Inferior parietal cortex (tissue), 1 donor: ENCODE measurements at regions not wholly inside any gene's neighbourhood (a gene's known extent, or its start where the extent isn't known, plus 50 kb on each side); places are given as distances from the start of the nearest gene placed in this dataset.

Experiments
- DNase-seq: peaks from one replicate; pipeline ENCODE4 v3.0.0-alpha.2; 2016; ENCODE audit errors: extremely low spot score

DNA sequence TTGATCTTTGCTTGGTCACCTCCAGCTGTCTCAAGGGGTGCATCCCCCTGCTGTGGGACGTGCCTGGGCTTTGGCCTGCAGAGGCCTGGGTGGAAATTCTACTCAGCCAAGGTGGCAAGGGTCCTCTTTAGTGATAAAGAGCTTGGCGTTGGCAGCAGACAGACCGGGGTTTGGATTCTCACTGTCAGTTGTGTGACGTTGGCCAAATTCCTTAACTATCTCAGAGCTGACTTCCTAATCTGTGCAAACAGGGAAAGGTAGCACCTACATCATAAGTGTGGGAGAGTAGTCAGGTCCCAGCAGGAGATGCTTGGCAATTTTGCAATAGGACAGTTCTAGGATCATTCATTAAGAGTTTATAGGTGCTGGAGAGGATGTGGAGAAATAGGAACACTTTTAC lies 154.3 kb upstream of the GSC start:
- DNase-seq: no peak

DNA sequence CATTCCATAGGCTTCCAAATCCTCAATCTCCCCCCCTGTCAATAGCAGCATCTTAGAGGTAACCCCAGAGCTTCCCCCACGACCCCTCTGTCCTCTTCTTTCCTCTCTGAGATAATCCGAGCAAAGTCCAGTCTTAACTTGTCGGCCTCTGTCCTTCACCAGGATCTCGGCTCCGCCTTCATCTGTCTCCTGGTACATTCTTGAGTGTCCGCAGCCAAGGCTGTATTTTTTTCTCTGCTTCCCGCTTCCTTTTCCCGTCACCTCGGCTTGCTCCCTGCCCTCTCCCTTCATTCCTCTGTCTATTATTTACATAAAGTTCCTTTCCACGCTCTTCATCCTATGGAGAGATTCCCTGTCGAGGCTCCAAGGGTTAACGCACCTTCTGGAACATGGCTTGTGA lies 153.9 kb upstream of the GSC start:
- no peak for DNase-seq

DNA sequence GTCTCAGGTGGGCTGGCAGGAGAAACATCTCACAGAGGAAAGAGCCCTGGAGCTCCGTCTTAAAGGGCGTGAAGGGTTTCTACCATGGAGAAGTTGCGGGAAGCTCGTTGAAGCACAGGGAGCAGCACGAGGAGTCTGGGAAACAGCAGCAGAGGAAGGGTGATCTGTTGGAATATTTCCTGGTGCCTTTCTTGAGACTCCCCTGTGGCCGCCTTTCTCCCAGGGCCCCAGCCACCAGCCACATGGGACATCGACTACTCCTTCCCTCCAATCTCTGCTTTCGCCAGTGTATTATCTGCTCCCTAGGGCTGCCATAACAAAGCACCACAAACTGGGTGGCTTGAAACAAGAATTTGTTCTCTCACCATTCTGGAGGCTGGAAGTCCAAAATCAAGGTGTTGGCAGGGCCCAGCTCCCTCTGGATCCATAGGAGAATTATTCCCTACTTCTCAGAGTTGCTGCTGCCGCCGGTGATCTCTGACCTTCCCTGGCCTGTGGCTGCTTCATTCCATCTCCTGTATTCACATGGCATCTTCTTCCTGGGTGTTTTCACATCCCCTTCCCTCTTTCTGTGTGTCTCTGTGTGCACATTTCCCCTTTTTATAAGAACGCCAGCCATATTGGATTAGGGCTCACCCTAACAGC lies 152.8 kb upstream of the GSC start:
- DNase-seq: no peak

DNA sequence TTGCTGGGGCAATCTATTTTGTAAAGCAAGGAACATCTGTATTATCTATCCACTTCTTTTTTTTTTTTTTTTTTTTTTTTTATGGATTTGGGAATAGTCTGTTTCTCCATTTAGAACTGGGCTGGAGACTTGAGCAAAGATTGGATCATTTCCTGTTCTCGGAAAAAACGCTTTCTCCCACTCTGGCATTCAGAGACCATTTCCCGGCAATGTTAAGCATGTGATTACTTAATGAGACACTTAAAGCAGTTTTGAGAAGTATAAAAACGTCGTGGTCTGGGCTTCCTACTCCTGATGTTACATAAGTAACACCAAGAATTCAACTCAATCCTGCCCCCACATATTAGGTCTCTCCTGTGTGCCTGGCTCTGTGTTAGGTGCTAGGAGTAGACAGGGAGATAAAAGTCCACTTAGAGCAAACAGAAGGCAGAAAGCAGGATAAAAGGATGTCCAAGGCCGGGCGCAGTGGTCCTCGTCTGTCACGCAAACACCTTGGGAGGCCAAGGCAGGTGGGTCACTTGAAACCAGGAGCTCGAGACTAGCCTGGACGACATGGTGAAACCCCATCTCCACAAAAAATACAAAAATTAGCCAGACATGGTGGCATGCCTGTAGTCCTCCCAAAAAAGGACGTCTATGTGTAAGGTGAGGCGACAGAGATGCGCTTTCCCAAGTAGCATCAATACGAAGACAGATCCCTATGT lies 152.1 kb upstream of the GSC start:
- no peak for DNase-seq

DNA sequence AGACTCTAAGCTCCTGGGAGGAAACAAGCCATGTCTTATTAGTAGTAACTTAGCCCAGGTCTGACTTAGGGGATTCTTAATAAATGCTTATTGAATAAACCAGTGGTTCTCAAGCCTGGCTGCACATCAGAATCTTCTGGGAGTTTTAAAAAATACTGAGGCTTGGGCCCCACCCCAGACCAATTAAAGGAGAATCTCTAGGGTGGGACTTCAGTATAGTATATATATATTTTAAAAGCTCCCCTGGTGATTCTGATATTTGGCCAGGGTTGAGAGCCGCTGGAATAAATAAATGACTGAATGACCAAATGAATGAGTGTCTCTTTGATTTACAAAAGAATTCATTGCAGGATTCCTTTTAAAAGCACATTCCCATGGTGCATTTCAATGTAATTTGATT lies 151.5 kb upstream of the GSC start:
- DNase-seq: no peak

DNA sequence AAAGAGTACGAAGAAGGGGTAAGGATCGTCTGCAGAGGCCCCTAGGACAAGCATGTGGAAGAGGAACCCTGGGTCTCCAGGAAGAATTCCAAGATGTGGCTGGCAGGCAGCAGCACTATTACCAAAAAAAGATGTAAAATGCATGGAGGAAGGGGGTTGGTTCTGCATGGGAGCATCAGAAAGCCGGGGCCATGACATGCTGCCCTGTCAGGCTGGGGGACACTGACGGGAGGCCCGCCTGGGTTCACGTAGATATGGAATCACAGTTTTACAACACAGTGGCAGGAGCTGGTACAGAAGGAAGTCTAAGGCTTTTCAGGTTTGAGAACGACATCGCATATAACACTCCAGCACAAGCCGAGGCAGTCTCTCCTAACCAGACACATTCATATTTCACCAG lies 150.0 kb upstream of the GSC start:
- DNase-seq: no peak

DNA sequence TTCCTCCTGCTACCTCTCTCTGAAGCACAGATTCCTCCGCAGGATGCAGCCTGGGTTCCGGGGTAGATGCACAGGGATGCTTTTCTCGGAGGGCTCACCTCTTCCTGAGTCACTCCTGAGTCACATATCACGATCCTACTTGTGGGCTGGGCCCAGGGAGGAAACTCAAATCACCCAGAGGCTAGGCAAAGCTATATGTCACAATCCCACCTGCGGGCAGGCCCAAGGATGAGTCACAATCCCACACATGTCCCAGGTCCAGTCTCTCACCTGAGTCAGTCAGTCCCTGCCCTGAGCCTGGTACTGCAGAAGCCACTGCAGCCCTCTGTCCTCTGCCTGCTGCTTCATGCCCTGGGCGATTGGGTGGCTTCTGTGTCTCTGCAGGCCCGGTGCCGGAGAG lies 149.0 kb upstream of the GSC start:
- DNase-seq: no peak

DNA sequence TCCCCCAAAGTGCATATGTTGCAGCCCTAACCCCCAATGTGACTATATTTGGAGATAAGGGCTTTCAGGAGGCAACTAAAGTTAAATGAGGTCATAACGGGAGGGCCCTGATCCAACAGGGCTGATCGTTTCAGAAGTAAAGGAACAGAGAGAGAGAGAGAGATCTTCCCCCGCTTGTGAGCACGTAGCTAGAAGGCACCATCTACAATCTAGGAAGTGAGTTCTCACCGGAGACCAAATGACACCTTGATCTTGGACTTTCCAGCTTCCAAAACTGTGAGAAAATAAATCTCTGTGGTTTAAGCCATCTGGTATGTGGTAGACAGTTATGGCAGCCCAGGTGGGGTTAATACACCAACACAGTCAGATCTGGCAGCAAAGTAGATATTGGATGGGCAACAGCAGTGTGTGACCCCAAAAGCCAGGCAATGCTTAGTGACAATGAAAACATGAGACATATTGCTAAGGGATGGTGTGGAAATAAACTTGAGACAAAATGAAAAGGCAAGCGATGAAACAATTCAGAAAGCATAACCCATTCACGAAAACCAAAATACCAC lies 147.2 kb upstream of the GSC start:
- DNase-seq: no peak

DNA sequence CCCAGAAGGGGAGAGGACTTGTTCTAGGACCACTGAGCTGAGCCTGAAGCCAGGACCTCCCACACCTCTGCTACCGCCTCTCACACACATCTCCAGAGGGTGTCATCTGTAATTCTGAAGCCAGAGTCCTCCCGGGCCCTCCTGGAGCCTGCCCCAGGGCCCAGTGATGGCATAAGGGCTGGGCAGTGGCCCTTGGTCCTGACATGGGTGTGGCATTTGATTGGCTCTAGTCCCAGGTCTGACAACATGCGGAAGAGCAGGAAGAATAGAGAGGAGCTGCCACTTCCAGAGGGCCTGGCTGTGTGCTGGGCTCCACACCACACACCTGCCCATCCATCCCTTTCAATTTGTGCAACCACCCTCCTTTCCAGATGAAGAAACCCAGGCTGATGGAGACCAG lies 144.3 kb upstream of the GSC start:
- no peak for DNase-seq

DNA sequence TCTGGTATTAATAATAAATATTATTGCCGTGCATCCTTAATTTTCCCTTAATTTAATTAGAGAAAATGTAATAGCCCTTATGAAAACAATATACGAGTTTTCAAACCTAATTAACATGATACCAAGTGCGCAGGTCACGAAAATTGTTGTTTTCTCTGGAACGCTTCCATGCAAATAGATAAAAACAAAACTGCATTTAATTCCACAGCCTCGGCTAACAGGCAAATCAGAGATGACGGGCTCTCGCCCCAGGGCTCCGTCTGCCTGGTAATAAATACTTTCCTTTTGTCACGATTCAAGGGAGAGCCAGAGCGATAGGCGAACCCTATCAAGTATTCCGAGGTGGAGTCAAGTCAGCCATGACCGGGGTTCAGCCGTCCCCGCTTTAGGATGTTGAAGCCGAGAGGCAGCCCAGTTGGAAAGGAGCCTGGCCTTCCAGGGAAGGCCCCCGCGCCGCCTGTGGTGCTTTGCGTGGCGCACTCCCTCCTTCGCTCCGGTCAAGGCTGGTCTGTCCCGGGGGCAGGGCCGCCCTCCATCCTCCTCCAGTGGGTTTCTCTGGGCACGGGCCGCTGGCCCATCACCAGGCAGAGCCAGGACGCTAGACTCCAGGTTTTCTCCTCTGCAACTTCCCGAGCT lies 137.8 kb upstream of the GSC start:
- DNase-seq: no peak

DNA sequence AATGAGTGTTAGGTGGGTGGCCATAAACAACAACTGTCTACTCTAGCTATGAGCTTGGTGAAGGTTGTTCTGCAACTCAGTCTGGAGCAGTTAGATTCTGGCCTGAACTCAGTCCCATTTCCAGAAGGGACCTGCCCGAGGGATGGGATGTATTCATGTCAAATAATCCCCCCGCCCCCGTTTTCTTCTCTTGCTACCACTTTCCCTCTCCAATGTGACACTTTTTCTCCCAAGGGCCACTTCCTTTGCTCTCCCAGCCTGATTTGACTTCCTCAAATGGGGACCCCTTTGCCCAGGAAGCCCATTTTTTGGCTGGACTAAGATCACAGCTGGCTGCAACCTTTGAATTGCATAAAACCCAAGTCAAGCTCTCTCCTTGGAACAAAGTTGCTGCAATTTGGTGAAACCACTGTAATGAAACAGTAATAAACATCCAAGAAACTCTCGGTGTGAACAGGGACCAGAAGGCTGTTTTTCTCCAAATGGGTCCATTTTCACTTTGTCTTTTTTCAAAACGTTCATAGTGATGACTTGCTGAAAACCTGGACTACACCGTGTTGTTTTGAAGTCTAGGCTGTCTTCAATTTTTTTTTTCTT lies 137.2 kb upstream of the GSC start:
- no peak for DNase-seq

DNA sequence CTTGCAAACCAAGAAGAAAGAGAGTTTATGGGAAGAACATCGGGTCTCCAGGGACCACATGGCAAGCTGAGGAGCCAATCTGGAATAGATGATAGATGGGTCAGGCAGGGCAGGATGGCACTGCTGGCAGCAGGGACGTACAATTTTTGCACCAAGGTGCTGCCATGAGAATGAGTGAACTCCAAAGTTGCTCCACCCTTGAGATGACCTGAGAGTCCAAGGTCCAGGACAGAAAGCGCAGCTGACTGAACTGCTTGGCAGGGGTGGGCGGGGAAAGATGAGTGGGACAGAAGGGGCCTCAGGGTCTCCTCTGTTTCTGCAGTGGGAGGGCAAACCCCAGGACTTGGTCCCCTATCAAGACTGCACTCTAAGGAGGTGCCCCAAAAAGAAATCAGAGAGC lies 136.7 kb upstream of the GSC start:
- no peak for DNase-seq

DNA sequence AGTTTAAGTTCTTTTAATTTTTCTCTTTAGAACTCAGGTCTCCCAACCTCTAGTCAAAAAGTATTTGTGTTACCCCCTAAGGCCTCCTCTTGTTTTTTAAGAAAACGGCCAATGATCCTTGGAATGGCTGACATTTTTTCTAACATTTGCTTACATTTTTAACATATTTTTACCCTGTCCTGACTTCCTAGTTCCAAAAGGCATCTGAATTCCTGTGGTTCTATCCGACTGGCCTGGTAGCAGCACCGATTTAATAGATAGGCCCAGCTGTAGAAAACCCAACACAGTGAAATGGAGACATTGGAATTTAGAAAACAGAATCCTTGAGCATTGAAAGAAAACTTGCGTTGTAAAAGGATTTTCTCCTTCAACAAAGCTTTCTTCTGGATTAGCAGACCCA lies 134.7 kb upstream of the GSC start:
- DNase-seq: no peak

DNA sequence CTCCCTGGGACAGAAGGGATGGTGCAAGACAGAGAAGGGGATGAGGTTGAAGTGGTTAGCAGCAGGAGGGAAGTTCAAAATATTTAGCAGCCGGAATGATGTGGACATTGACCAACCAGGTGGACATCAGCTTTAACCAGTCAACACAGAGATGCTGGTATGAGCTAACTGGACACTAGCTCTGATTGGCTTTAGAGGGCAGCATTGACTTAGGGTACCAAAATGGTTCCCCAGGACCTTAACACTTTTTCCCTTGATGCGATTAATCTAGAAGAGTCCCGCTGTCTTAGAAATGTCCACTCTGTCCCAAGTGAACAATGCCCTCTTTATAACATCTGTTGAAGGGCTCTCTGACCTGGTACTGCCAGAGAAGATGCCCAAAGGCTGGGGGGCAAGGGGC lies 134.0 kb upstream of the GSC start:
- no peak for DNase-seq

DNA sequence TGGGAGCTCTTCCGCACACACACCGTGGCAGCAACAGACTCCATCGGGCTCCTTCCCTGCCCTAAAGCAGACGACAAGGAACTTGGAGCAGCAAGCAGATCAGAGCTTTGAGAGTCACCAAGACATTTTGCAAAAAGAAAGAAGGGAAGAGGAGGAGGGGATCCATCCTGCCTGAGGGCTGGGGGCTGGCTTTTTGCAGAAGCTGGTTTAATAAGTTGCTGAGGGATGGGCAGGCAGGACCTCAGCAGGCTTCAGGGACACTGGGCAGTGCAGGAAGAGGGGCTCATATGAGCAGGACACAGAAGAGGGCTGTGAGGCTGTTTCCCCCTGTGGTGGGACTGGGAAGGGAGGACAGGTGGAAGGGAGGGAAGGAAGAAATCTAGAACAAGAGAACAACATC lies 133.4 kb upstream of the GSC start:
- no peak for DNase-seq

DNA sequence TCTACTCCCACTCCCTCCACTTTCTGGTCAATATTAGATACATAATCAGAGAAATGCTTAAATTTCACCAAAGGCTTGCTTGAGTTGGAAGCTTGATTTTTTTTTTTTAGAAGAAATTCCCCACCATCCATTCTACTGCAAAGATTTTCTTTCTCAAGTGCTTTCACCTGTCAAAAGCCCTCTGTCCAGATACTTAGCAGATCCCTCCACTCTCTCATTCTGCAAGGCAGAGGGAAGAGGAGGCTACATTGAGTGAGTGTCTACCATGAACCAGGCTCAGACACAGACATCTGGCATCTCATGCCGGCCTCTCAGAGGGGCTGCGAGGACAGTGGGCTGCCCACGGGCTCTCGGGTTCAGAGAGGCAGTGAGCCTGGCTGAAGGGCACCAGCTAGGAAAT lies 127.6 kb upstream of the GSC start:
- DNase-seq: no peak

DNA sequence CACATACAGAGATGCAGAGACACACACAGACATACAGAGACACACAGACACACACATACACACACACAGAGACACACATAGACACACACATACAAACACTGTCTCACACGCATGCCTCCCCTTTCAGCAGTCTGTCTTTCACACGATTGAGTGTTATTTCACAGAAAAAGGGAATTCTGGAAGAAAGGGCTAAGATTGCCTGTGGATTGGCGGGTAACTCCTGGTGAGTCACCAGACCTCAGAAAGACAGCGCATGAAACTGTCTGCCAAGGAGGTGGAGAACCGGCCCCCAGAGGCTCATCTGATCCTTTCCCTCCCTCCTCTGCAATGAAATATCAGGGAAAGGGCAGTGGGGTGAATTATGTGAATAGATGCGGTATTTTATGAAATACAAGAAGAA lies 127.2 kb upstream of the GSC start:
- no peak for DNase-seq

DNA sequence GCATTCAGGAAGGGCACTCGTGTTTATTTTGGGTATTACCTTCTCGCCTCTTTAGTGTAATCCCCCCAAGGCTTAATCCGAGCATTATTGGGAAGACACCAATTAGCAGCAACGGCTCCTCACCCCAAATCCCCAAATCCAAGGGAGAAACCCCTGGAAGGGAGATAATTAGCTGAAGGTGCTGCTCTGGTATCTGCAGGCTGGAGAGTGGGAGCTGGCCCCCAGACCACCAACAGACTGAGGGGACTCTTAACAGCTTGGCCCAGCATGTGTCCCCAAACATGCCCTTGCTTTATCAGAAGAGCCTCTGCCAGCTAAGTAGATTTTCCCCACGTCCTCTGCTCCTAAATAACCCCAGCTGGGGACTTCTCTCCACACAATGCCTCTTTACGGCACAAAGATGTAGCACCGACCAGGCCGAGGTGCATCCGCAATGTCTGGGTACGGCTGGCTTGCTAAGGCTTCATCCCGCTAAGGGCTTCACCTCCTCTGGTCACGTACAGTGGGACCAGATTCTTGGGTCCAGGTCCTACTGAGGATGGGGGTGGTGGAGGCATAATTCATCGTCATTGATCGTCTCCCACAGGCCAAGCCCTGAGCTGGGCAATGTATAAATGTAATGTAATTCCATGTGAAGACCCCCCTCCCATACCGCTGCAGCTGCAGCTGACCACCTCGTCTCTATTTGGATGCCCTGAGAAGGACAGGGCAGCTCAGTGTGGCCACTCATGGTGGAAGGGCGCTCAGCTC lies 123.7 kb upstream of the GSC start:
- no peak for DNase-seq

DNA sequence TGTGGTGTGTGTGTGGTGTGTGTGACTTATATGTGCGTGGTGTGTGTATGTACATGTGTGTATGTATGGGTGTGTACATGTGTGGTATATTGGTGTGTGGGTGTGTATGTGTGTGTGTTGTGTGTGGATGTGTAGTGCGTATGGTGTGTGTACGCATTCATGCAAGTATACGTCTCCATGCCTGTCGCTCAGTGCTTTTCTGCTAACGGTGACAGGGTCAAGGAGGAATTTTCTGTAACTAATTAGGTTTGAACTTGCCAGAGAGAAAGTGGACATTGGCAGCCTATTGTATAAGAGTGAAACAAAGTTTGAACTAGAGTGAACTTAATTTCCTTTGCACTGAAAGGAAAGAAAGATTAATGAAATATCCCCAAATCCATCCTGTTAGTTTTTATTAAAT lies 120.9 kb upstream of the GSC start:
- DNase-seq: no peak

DNA sequence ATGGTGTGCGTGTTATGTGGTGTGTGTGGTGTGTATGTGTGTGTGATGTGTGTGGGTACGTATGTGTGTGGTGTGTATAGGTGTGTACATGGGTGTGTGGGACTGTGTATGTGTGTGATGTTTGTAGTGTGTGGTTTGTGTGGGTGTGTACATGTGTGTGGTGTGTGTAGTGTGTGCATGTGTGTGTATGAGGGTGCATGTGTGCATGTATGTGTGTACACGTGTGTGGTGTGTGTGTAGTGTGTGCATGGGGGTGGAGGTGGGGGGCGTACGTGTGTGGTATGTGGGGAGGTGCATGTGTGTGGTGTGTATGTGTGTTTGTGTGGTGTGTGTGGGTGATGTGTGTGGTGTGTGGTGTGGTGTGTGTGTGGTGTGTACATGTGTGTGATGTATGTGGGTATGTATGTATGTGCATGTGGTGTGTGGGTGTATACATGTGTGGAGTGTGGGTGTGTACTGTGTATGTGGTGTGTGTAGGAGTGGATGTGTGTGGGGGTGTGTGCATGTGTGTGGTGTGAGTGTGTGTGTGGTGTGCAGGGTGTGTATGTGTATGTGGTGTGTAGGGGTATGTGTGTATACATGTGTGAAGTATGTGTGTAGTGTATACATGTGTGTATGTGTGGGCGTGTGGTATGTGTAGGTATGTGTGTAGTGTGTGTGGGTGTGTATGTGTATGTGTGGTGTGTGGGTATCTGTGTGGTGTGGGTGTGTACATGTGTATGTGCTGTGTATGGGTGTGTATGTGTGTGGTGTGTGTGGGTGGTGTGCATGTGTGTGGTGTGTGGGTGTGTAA lies 119.8 kb upstream of the GSC start:
- DNase-seq: no peak

DNA sequence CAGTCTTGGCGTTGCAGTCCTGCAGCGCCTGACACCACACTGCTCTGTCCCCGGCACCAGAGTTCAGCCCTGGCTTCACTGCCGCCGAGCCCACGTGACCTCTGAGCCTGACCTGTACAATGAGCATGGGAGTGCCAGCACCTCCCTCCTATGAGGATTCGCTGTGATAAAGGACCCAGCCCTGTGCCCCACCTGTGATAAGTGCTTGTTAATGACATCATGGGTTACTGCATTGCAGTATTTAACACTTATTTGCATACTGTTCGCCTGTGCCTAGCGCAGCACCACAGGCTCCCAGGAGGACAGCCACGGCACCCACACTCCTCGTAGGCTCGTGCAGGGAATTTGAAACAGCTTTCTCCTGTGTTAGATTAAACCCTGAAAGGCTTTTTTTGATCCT lies 118.2 kb upstream of the GSC start:
- DNase-seq: no peak
